ENCODE measurements at regions not wholly inside any gene's neighbourhood (a gene's known extent, or its start where the extent isn't known, plus 50 kb on each side); places are given as distances from the start of the nearest gene placed in this dataset.

DNA sequence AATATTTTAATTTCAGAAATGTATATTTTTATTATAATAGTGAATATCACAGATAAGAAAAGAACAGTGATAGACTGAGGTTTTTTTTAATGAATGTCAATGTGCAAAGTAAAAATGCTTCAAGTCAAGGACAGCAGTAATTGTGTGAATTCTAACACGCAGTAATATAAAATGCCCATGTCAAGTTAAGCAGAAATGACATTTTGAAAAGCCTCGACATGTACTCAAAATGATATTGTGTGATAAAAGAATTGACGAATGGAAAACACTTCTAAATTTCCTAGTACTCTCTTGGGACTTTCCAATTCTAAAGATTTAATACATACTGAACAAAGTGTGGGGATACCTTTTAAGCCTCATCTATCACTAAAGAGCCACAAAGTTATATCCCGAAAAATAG, 172.6 kb downstream of the SLITRK6 start:
- H3K36me3 ChIP-seq = no peaks in the 10 kb centered on the region
- no peak overlapping the region for H3K4me3 ChIP-seq
- H3K79me2 ChIP-seq (ENCODE audit: low read depth) = no peaks in the 10 kb centered on the region
- no peak overlapping the region for H2AFZ ChIP-seq (replicated peaks)
- H3K4me1 ChIP-seq = no peaks in the 10 kb centered on the region
- H3K27me3 ChIP-seq = no peaks in the 10 kb centered on the region
- no peaks in the 10 kb centered on the region for H3K36me3 Mint-ChIP-seq
- no peak for DNase-seq (ENCODE audit: low spot score)
- no peak overlapping the region for H3K27ac ChIP-seq
- TF ChIP-seq EZH2 (IDR thresholded peaks at IDR 0.05) = no peak
- TF ChIP-seq, protein P1, sequence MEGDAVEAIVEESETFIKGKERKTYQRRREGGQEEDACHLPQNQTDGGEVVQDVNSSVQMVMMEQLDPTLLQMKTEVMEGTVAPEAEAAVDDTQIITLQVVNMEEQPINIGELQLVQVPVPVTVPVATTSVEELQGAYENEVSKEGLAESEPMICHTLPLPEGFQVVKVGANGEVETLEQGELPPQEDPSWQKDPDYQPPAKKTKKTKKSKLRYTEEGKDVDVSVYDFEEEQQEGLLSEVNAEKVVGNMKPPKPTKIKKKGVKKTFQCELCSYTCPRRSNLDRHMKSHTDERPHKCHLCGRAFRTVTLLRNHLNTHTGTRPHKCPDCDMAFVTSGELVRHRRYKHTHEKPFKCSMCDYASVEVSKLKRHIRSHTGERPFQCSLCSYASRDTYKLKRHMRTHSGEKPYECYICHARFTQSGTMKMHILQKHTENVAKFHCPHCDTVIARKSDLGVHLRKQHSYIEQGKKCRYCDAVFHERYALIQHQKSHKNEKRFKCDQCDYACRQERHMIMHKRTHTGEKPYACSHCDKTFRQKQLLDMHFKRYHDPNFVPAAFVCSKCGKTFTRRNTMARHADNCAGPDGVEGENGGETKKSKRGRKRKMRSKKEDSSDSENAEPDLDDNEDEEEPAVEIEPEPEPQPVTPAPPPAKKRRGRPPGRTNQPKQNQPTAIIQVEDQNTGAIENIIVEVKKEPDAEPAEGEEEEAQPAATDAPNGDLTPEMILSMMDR (IDR thresholded peaks at IDR 0.05) = no peak
- H3F3A ChIP-seq (ENCODE audit: low read depth) = no peaks in the 10 kb centered on the region
- no peak overlapping the region for H3K4me2 ChIP-seq
- H4K20me1 ChIP-seq (ENCODE audit: low read depth) = no peaks in the 10 kb centered on the region
- H3K27me3 Mint-ChIP-seq (ENCODE audit: insufficient read depth, low read depth) = no peaks in the 10 kb centered on the region
- H3K27ac Mint-ChIP-seq = no peak overlapping the region
- H3K4me3 Mint-ChIP-seq = no peak overlapping the region
- no peaks in the 10 kb centered on the region for H3K9me3 ChIP-seq (ENCODE audit: low read depth)
- H3K9ac ChIP-seq = no peak overlapping the region
- no peaks in the 10 kb centered on the region for H3K9me3 Mint-ChIP-seq
- no peaks in the 10 kb centered on the region for H3K4me1 Mint-ChIP-seq

DNA sequence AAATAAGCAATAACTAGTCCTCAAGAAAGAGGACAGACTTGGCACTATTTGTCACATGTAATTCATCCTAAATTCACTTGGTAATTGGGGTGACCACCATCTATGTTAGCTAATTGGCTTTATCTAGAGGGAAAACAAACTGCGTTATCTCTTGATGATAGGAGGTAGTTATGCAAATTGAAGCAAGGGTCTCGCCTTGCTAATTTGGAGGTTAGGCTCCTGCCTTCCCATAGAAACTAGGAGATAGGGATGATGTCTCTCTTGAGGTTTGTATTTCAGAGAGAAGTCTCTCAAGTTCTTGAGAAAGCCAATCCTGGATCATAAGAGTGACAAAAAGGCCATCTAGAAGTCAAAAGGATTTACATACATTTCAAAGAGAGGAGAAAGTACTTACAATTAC, 179.9 kb downstream of the SLITRK6 start:
- Histone ChIP-seq H3K4me2 (no peak overlapping the region), H3K4me3 (no peak overlapping the region), H3F3A (ENCODE audit: low read depth) (no peaks in the 10 kb centered on the region), H3K9ac (no peak overlapping the region), H2AFZ (replicated peaks) (no peak overlapping the region), H3K9me3 (ENCODE audit: low read depth) (no peaks in the 10 kb centered on the region), H3K36me3 (no peaks in the 10 kb centered on the region), H3K79me2 (ENCODE audit: low read depth) (no peaks in the 10 kb centered on the region), H3K27me3 (no peaks in the 10 kb centered on the region), H3K27ac (no peak overlapping the region), H3K4me1 (no peaks in the 10 kb centered on the region), H4K20me1 (ENCODE audit: low read depth) (no peaks in the 10 kb centered on the region)
- Mint-ChIP-seq H3K4me1 (no peaks in the 10 kb centered on the region), H3K4me3 (no peak overlapping the region), H3K27me3 (ENCODE audit: insufficient read depth, low read depth) (no peaks in the 10 kb centered on the region), H3K9me3 (no peaks in the 10 kb centered on the region), H3K27ac (no peak overlapping the region), H3K36me3 (no peaks in the 10 kb centered on the region)
- no peak for DNase-seq (ENCODE audit: low spot score)
- TF ChIP-seq EZH2 (IDR thresholded peaks at IDR 0.05) = no peak

DNA sequence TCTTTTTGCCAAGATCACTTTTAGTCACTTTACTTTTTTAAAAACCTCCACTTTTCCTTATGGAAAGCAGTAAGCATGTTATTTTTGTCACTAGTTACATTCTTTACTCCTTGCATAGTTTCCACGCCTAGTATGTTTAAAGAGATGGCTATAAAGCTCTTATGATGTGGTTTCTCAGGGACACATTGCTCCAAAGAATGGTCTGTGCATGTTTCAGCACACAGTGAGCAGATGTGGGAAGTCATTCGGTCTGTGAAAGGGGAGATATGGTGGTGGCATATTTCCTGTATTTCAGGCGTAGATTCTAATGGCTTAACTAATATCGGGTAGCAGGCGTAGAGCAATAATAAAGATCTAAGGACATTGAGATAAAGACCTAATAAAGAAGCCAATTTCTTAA, 180.7 kb downstream of the SLITRK6 start:
- TF ChIP-seq, protein P1 (IDR thresholded peaks at IDR 0.05) = no peak
- TF ChIP-seq EZH2 (IDR thresholded peaks at IDR 0.05) = no peak
- no peak for TF ChIP-seq EZH2phosphoT487 (IDR thresholded peaks at IDR 0.05)
- peak overlapping the region; percentile 32 for H2AFZ ChIP-seq (replicated peaks)
- no peaks in the 10 kb centered on the region for H3F3A ChIP-seq (ENCODE audit: low read depth)
- H3K4me3 ChIP-seq = no peak overlapping the region
- H3K9me3 Mint-ChIP-seq = no peaks in the 10 kb centered on the region
- H3K27ac ChIP-seq = no peak overlapping the region
- no peak for DNase-seq (ENCODE audit: low spot score)
- no peaks in the 10 kb centered on the region for H3K4me1 Mint-ChIP-seq
- H3K27ac Mint-ChIP-seq = no peak overlapping the region
- H3K36me3 Mint-ChIP-seq = no peaks in the 10 kb centered on the region
- no peaks in the 10 kb centered on the region for H4K20me1 ChIP-seq (ENCODE audit: low read depth)
- no peaks in the 10 kb centered on the region for H3K79me2 ChIP-seq (ENCODE audit: low read depth)
- H3K36me3 ChIP-seq = no peaks in the 10 kb centered on the region
- no peak overlapping the region for H3K9ac ChIP-seq
- no peaks in the 10 kb centered on the region for H3K27me3 Mint-ChIP-seq (ENCODE audit: insufficient read depth, low read depth)
- no peaks in the 10 kb centered on the region for H3K27me3 ChIP-seq
- H3K4me1 ChIP-seq = no peaks in the 10 kb centered on the region
- H3K4me3 Mint-ChIP-seq = no peak overlapping the region
- no peaks in the 10 kb centered on the region for H3K9me3 ChIP-seq (ENCODE audit: low read depth)
- no peak overlapping the region for H3K4me2 ChIP-seq

DNA sequence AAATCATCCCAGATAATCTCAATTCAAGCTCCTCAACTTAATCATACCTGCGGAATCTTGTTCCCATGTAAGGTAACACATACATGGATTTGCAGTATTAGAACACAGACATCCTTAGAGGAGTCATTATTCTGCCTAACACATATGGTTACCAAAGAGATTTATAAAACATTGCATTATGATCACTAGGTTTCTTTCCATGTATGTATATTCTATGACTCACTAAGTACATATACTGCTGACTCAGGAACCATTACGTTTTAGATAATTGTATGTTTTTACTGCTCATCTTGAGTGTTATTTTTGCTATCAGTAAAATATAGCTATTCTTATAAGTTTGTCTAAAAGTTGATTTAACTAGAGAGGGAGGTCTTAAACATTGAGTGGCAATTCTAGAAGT, 182.9 kb downstream of the SLITRK6 start:
- no peaks in the 10 kb centered on the region for H3K9me3 Mint-ChIP-seq
- Histone ChIP-seq H3K27ac (no peak overlapping the region), H3K4me2 (no peak overlapping the region), H3K9ac (no peak overlapping the region), H3K79me2 (ENCODE audit: low read depth) (no peaks in the 10 kb centered on the region), H3K9me3 (ENCODE audit: low read depth) (no peaks in the 10 kb centered on the region), H3K27me3 (no peaks in the 10 kb centered on the region), H3F3A (ENCODE audit: low read depth) (no peaks in the 10 kb centered on the region), H3K4me1 (no peaks in the 10 kb centered on the region), H4K20me1 (ENCODE audit: low read depth) (no peaks in the 10 kb centered on the region), H2AFZ (replicated peaks) (no peak overlapping the region), H3K36me3 (no peaks in the 10 kb centered on the region), H3K4me3 (no peak overlapping the region)
- no peaks in the 10 kb centered on the region for H3K36me3 Mint-ChIP-seq
- no peak for DNase-seq (ENCODE audit: low spot score)
- H3K4me1 Mint-ChIP-seq = no peaks in the 10 kb centered on the region
- TF ChIP-seq, protein P1 (IDR thresholded peaks at IDR 0.05) = no peak
- TF ChIP-seq EZH2phosphoT487 (IDR thresholded peaks at IDR 0.05) = no peak
- no peak for TF ChIP-seq EZH2 (IDR thresholded peaks at IDR 0.05)
- no peak overlapping the region for H3K27ac Mint-ChIP-seq
- H3K4me3 Mint-ChIP-seq = no peak overlapping the region
- H3K27me3 Mint-ChIP-seq (ENCODE audit: insufficient read depth, low read depth) = no peaks in the 10 kb centered on the region
